ENCODE measurements at regions not wholly inside any gene's neighbourhood (a gene's known extent, or its start where the extent isn't known, plus 50 kb on each side); places are given as distances from the start of the nearest gene placed in this dataset.

DNA sequence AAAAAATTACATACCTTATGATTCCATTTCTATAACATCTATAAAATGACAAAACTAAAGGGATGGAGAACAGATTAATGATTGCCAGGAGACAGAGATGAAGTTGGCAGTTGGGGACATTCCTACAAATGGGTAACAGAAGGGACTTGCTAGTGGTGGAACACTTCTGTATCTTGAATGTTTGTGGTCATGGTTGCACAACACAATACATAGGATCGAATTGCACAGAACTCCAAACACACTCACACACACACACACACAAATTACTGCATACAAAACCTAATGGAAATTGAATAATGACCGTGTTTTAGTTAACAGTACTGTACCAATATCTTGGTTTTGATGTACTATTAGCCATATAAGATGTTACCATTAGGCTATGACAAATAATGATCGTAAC is 330.7 kb upstream of the POU5F2 start:
- TF ChIP-seq, protein P1, sequence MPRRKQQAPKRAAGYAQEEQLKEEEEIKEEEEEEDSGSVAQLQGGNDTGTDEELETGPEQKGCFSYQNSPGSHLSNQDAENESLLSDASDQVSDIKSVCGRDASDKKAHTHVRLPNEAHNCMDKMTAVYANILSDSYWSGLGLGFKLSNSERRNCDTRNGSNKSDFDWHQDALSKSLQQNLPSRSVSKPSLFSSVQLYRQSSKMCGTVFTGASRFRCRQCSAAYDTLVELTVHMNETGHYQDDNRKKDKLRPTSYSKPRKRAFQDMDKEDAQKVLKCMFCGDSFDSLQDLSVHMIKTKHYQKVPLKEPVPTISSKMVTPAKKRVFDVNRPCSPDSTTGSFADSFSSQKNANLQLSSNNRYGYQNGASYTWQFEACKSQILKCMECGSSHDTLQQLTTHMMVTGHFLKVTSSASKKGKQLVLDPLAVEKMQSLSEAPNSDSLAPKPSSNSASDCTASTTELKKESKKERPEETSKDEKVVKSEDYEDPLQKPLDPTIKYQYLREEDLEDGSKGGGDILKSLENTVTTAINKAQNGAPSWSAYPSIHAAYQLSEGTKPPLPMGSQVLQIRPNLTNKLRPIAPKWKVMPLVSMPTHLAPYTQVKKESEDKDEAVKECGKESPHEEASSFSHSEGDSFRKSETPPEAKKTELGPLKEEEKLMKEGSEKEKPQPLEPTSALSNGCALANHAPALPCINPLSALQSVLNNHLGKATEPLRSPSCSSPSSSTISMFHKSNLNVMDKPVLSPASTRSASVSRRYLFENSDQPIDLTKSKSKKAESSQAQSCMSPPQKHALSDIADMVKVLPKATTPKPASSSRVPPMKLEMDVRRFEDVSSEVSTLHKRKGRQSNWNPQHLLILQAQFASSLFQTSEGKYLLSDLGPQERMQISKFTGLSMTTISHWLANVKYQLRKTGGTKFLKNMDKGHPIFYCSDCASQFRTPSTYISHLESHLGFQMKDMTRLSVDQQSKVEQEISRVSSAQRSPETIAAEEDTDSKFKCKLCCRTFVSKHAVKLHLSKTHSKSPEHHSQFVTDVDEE (CRISPR knock-in tag; IDR thresholded peaks at IDR 0.05), result no peak
- TF ChIP-seq, protein P2, sequence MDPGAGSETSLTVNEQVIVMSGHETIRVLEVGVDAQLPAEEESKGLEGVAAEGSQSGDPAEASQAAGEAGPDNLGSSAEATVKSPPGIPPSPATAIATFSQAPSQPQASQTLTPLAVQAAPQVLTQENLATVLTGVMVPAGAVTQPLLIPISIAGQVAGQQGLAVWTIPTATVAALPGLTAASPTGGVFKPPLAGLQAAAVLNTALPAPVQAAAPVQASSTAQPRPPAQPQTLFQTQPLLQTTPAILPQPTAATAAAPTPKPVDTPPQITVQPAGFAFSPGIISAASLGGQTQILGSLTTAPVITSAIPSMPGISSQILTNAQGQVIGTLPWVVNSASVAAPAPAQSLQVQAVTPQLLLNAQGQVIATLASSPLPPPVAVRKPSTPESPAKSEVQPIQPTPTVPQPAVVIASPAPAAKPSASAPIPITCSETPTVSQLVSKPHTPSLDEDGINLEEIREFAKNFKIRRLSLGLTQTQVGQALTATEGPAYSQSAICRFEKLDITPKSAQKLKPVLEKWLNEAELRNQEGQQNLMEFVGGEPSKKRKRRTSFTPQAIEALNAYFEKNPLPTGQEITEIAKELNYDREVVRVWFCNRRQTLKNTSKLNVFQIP (CRISPR knock-in tag; IDR thresholded peaks at IDR 0.05; ENCODE audit: borderline replicate concordance, low read depth), result no peak
- no peak for TF ChIP-seq OSR1 (CRISPR knock-in tag; IDR thresholded peaks at IDR 0.05)
